ENCODE measurements at regions not wholly inside any gene's neighbourhood (a gene's known extent, or its start where the extent isn't known, plus 50 kb on each side); places are given as distances from the start of the nearest gene placed in this dataset.

- no peak overlapping the region for H3K9ac ChIP-seq (ENCODE audit: low read length)
- H3K4me2 ChIP-seq (ENCODE audit: low read length) = no peak overlapping the region
- H3K36me3 ChIP-seq (ENCODE audit: insufficient read depth, low read length) = no peaks in the 10 kb centered on the region
- TF ChIP-seq SMC3 (conservative IDR thresholded peaks at IDR 0.05; ENCODE audit: poor library complexity) = no peak
- no peak for TF ChIP-seq EZH2 (IDR thresholded peaks at IDR 0.05; ENCODE audit: borderline replicate concordance, insufficient read depth, low read length, poor library complexity, severe bottlenecking)
- no peak for TF ChIP-seq EP300 (conservative IDR thresholded peaks at IDR 0.05; ENCODE audit: poor library complexity, severe bottlenecking)
- no peak for TF ChIP-seq MXI1 (conservative IDR thresholded peaks at IDR 0.05; ENCODE audit: poor library complexity, severe bottlenecking)
- TF ChIP-seq POLR2AphosphoS5 (IDR thresholded peaks at IDR 0.05) = no peak
- TF ChIP-seq TAF1 (IDR thresholded peaks at IDR 0.05; ENCODE audit: low read depth) = no peak
- no peak for TF ChIP-seq RAD21 (conservative IDR thresholded peaks at IDR 0.05)
- no peak for TF ChIP-seq CTCF (IDR thresholded peaks at IDR 0.05; ENCODE audit: poor library complexity, severe bottlenecking)
- TF ChIP-seq REST (IDR thresholded peaks at IDR 0.05; ENCODE audit: borderline replicate concordance) = no peak
- H3K9me3 ChIP-seq (ENCODE audit: low read length) = no peaks in the 10 kb centered on the region
- no peaks in the 10 kb centered on the region for H3K27me3 ChIP-seq (ENCODE audit: insufficient read depth, low read depth, low read length)
- no peak overlapping the region for H3K27ac ChIP-seq (ENCODE audit: low read length)
- no peaks in the 10 kb centered on the region for H3K9me2 ChIP-seq (ENCODE audit: insufficient read depth, low read length)
- no peak overlapping the region for H3K4me3 ChIP-seq (ENCODE audit: low read length)
- H3K79me2 ChIP-seq (replicated peaks; ENCODE audit: insufficient read depth, low read length) = no peaks in the 10 kb centered on the region
- no peaks in the 10 kb centered on the region for H3F3A ChIP-seq (ENCODE audit: insufficient read depth, low read length, poor library complexity, severe bottlenecking)
- no peaks in the 10 kb centered on the region for H4K20me1 ChIP-seq (ENCODE audit: insufficient read depth)
- no peak overlapping the region for H2AFZ ChIP-seq (ENCODE audit: low read depth, low read length)
Observed at GRCh38 chr1:213750231-213751063, 237.3 kb upstream of the PROX1 start.

- Histone ChIP-seq H3K4me3 (ENCODE audit: low read length) (no peak overlapping the region), H3K4me2 (ENCODE audit: low read length) (no peak overlapping the region), H3K27ac (ENCODE audit: low read length) (no peak overlapping the region), H3K9ac (ENCODE audit: low read length) (no peak overlapping the region), H3K36me3 (ENCODE audit: insufficient read depth, low read length) (no peaks in the 10 kb centered on the region), H3K9me3 (ENCODE audit: low read length) (no peaks in the 10 kb centered on the region), H3F3A (ENCODE audit: insufficient read depth, low read length, poor library complexity, severe bottlenecking) (no peaks in the 10 kb centered on the region), H3K9me2 (ENCODE audit: insufficient read depth, low read length) (no peaks in the 10 kb centered on the region), H2AFZ (ENCODE audit: low read depth, low read length) (no peak overlapping the region), H3K27me3 (ENCODE audit: insufficient read depth, low read depth, low read length) (no peaks in the 10 kb centered on the region), H3K79me2 (replicated peaks; ENCODE audit: insufficient read depth, low read length) (no peaks in the 10 kb centered on the region), H4K20me1 (ENCODE audit: insufficient read depth) (no peaks in the 10 kb centered on the region)
- TF ChIP-seq EP300 (conservative IDR thresholded peaks at IDR 0.05; ENCODE audit: poor library complexity, severe bottlenecking) = no peak
- no peak for TF ChIP-seq POLR2AphosphoS5 (IDR thresholded peaks at IDR 0.05)
Observed at GRCh38 chr1:213751064-213751397, 236.7 kb upstream of the PROX1 start.
